Left ventricle myocardium inferior (tissue), 1 donor: ENCODE measurements at regions not wholly inside any gene's neighbourhood (a gene's known extent, or its start where the extent isn't known, plus 50 kb on each side); places are given as distances from the start of the nearest gene placed in this dataset.

ENCODE experiments used
- DNase-seq: peaks from one replicate; pipeline ENCODE4 v3.0.0-alpha.2; 2020
- H3K27ac ChIP-seq: fragments of 200-600 bp; replicated peaks from 2 replicates; pipeline ENCODE4 v1.8.0; 2021
- H3K27me3 ChIP-seq: fragments of 200-600 bp; 2 replicates; pipeline ENCODE4 v1.8.0; 2021; ENCODE audit warnings: low read depth
- H3K36me3 ChIP-seq: fragments of 200-600 bp; 2 replicates; pipeline ENCODE4 v1.8.0; 2021
- H3K4me1 ChIP-seq: fragments of 200-600 bp; 2 replicates; pipeline ENCODE4 v1.8.0; 2021
- H3K4me3 ChIP-seq: fragments of 200-600 bp; 2 replicates; pipeline ENCODE4 v1.8.0; 2021; ENCODE audit warnings: mild to moderate bottlenecking, moderate library complexity
- H3K9me3 ChIP-seq: fragments of 200-600 bp; replicated peaks from 2 replicates; pipeline ENCODE4 v1.8.0; 2021
- intact Hi-C: fragments of 100-400 bp; cut with micrococcal nuclease; formaldehyde crosslinking; loops from one replicate; pipeline ENCODE4 v1.11.0; 2022
- TF ChIP-seq, protein P1 (sequence below): fragments of 200-600 bp; IDR thresholded peaks from 2 replicates; pipeline ENCODE4 v1.8.0; 2021; ENCODE audit warnings: antibody characterized with exemption, mild to moderate bottlenecking, borderline replicate concordance
- donor health status: DM: no; HTN: yes; CAD: no; lungs with severe emphysema.

DNA sequence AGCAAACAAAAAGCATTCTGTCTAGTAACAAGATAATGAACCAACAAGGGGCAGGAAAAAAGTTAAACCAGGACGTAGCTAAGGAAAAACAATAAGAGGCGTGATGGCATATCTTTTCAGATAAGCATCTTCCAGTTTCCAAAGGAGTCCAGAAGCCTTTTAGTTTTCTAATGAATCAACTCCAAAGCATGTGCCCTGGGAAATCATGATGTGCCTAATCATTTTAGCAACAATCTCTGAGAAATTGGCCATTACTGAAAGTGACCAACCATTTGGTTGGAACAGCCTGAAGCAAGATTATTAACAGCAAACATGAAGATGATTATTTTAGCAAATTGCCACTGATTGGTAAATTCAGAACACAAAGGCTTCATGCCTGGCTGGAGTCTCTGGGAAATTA lies 440.9 kb upstream of the MAF start:
- intact Hi-C loops = no loop called here
- Histone ChIP-seq H3K9me3 (peaks cover 14% of the 10 kb centered on the region), H3K4me1 (peaks cover 9% of the 10 kb centered on the region), H3K27me3 (peaks cover 30% of the 10 kb centered on the region), H3K36me3 (no peaks in the 10 kb centered on the region), H3K4me3 (no peak overlapping the region), H3K27ac (no peak overlapping the region)
- TF ChIP-seq, protein P1, sequence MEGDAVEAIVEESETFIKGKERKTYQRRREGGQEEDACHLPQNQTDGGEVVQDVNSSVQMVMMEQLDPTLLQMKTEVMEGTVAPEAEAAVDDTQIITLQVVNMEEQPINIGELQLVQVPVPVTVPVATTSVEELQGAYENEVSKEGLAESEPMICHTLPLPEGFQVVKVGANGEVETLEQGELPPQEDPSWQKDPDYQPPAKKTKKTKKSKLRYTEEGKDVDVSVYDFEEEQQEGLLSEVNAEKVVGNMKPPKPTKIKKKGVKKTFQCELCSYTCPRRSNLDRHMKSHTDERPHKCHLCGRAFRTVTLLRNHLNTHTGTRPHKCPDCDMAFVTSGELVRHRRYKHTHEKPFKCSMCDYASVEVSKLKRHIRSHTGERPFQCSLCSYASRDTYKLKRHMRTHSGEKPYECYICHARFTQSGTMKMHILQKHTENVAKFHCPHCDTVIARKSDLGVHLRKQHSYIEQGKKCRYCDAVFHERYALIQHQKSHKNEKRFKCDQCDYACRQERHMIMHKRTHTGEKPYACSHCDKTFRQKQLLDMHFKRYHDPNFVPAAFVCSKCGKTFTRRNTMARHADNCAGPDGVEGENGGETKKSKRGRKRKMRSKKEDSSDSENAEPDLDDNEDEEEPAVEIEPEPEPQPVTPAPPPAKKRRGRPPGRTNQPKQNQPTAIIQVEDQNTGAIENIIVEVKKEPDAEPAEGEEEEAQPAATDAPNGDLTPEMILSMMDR = no peak
- DNase-seq = no peak

DNA sequence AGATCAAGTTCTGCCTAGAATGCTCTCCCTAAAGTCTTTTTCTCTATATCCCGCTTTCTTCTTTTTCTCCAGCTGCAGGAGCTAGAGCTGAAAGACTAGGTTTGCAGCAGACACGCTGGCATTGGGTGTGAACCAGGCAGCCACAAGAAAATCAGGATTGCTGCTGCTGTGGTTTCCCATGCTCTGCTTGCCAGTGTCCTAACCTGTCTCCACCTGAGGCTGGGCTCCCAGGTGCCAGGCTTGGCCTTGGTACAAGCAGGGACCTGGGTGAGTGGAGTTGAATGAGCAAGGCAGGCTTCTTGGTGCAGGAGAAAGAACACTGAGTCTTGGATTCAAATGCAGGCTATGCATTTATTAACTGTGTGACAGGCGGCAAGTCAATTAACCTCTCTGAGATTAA lies 440.3 kb upstream of the MAF start:
- TF ChIP-seq, protein P1 = no peak
- Histone ChIP-seq H3K27ac (no peak overlapping the region), H3K4me3 (no peak overlapping the region), H3K36me3 (no peaks in the 10 kb centered on the region), H3K9me3 (peaks cover 14% of the 10 kb centered on the region), H3K4me1 (peaks cover 3% of the 10 kb centered on the region), H3K27me3 (peaks cover 25% of the 10 kb centered on the region)
- intact Hi-C loops = no loop called here
- DNase-seq = no peak

DNA sequence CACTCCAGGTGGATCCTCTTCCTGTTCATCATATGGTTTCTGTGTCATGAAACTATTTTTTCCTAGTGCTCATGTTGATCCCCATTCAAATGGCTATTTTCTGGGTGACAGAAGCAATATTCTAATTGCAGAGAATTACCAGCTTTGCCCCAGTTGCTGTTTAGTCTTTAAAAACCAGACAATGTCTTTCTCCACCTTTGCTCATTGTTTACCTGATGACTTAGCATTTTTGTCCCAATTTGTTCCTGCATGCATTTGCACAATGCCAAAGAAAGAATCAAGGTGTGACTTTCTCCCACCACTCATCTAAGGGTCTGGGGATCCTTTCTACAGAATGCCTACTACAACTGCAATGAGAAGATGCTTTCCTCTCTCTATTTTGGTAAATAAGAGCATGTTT lies 439.9 kb upstream of the MAF start:
- no peak for DNase-seq
- H3K9me3 ChIP-seq = peaks cover 14% of the 10 kb centered on the region
- intact Hi-C loops = no loop called here

DNA sequence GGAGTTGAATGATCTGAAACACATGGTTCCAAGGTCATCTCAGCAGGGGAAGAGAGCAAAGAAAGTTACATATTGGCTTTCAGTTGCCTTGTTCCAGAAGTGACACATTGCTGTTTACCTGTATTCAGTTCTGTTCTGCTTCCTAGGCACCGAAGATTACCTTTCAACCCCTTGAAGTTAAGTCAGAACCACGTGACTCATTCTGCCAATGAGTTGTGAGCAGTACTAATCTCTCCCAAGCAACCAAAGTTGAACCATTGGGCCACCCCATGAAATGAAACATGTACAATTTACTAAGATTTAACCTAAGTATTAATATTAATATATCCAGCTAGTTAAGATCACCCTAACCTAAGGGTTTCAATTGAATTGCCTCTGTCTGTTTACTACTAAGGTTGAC lies 439.2 kb upstream of the MAF start:
- Histone ChIP-seq H3K27ac (no peak overlapping the region), H3K4me3 (no peak overlapping the region), H3K4me1 (no peaks in the 10 kb centered on the region), H3K9me3 (peaks cover 14% of the 10 kb centered on the region), H3K27me3 (peaks cover 14% of the 10 kb centered on the region), H3K36me3 (no peaks in the 10 kb centered on the region)
- TF ChIP-seq, protein P1 = no peak
- intact Hi-C loops = no loop called here
- DNase-seq = no peak

More for the DNA sequence above, 439.9 kb upstream of the MAF start:
- TF ChIP-seq, protein P1 = no peak
- Histone ChIP-seq H3K36me3 (no peaks in the 10 kb centered on the region), H3K27ac (no peak overlapping the region), H3K4me1 (no peaks in the 10 kb centered on the region), H3K4me3 (no peak overlapping the region), H3K27me3 (peaks cover 21% of the 10 kb centered on the region)

DNA sequence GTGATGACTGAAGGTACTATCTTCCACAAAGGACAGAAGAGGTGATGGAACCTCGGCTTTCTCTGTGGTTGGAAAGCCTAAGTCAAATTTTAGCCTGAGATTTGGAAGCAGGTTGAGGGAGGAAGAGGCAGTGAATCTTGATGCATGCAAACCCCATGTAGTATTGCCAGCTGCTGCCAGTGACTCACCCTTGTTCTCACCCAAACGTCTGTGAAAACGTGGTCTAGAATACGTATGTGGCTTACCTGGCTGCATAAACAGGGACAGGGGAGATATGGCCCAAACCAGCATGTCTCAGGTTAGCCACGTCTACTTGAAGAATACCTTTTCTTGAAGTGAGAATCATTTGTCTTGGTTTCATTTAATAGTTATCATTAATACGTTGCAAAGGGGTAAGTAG lies 438.0 kb upstream of the MAF start:
- Histone ChIP-seq H3K27me3 (peaks cover 7% of the 10 kb centered on the region), H3K4me3 (no peak overlapping the region), H3K36me3 (no peaks in the 10 kb centered on the region), H3K9me3 (peaks cover 14% of the 10 kb centered on the region), H3K27ac (no peak overlapping the region), H3K4me1 (no peaks in the 10 kb centered on the region)
- TF ChIP-seq, protein P1 = no peak
- intact Hi-C loops = no loop called here
- DNase-seq = no peak
